MM.1S (cell line): ENCODE measurements at regions not wholly inside any gene's neighbourhood (a gene's known extent, or its start where the extent isn't known, plus 50 kb on each side); places are given as distances from the start of the nearest gene placed in this dataset.

ENCODE experiments used
- DNase-seq: peaks from one replicate; pipeline ENCODE4 v3.0.0-alpha.2; 2015
- H2AFZ ChIP-seq: fragments of 300-600 bp; sonication (generic); 2 replicates; pipeline ENCODE4 v1.6.0; 2016; ENCODE audit warnings: antibody characterized with exemption, low read length
- H3F3A ChIP-seq: fragments of 300-600 bp; sonication (generic); 2 replicates; pipeline ENCODE4 v1.6.1; 2016; ENCODE audit warnings: mild to moderate bottlenecking, antibody characterized with exemption, low read length, moderate library complexity, mixed read lengths; ENCODE audit not compliant: insufficient read depth
- H3K27ac ChIP-seq: fragments of 300-600 bp; sonication (generic); 2 replicates; pipeline ENCODE4 v1.5.1; 2016; ENCODE audit warnings: mild to moderate bottlenecking, low read length
- H3K27me3 ChIP-seq: fragments of 300-600 bp; sonication (generic); replicated peaks from 2 replicates; pipeline ENCODE4 v1.6.0; 2016; ENCODE audit warnings: low read length; ENCODE audit not compliant: insufficient read depth
- H3K36me3 ChIP-seq: fragments of 300-600 bp; sonication (generic); replicated peaks from 2 replicates; pipeline ENCODE4 v1.6.1; 2016; ENCODE audit warnings: mild to moderate bottlenecking, low read length, mixed read lengths; ENCODE audit not compliant: insufficient read depth
- H3K4me1 ChIP-seq: fragments of 300-600 bp; sonication (generic); 2 replicates; pipeline ENCODE4 v1.6.1; 2016; ENCODE audit warnings: low read length, mixed read lengths
- H3K4me2 ChIP-seq: fragments of 300-600 bp; sonication (generic); 2 replicates; pipeline ENCODE4 v1.6.0; 2016; ENCODE audit warnings: low read depth, low read length
- H3K4me3 ChIP-seq: fragments of 300-600 bp; sonication (generic); 2 replicates; pipeline ENCODE4 v1.5.1; 2016; ENCODE audit warnings: low read length, mixed read lengths
- H3K79me2 ChIP-seq: fragments of 300-600 bp; sonication (generic); 2 replicates; pipeline ENCODE4 v1.6.1; 2016; ENCODE audit warnings: mixed run types, low read length, mixed read lengths
- H3K9ac ChIP-seq: fragments of 300-600 bp; sonication (generic); 2 replicates; pipeline ENCODE4 v1.6.1; 2016; ENCODE audit warnings: low read length, mixed read lengths
- H3K9me2 ChIP-seq: fragments of 300-600 bp; sonication (generic); replicated peaks from 2 replicates; pipeline ENCODE4 v1.6.1; 2016; ENCODE audit warnings: mild to moderate bottlenecking, low read length, mixed read lengths; ENCODE audit not compliant: insufficient read depth
- H3K9me3 ChIP-seq: fragments of 300-600 bp; sonication (generic); replicated peaks from 2 replicates; pipeline ENCODE4 v1.6.1; 2016; ENCODE audit warnings: mild to moderate bottlenecking, low read length, mixed read lengths; ENCODE audit not compliant: insufficient read depth
- H4K20me1 ChIP-seq: fragments of 300-600 bp; sonication (generic); 2 replicates; pipeline ENCODE4 v1.6.1; 2016; ENCODE audit warnings: mild to moderate bottlenecking, low read length, moderate library complexity, mixed read lengths; ENCODE audit not compliant: insufficient read depth
- EZH2 ChIP-seq: fragments of 300-600 bp; sonication (generic); optimal IDR thresholded peaks from 2 replicates; pipeline ENCODE3; 2017; ENCODE audit warnings: low read depth, mild to moderate bottlenecking, antibody characterized with exemption, low read length, mixed read lengths
- EZH2phosphoT487 ChIP-seq: fragments of 300-600 bp; sonication (generic); IDR thresholded peaks from 2 replicates; pipeline ENCODE4 v1.6.1; 2018; ENCODE audit warnings: antibody characterized with exemption, low read length
- TF ChIP-seq, protein P1 (sequence below): fragments of 300-600 bp; sonication (generic); IDR thresholded peaks from 2 replicates; pipeline ENCODE4 v1.5.1; 2016; ENCODE audit warnings: antibody characterized with exemption, low read length, mixed read lengths

DNA sequence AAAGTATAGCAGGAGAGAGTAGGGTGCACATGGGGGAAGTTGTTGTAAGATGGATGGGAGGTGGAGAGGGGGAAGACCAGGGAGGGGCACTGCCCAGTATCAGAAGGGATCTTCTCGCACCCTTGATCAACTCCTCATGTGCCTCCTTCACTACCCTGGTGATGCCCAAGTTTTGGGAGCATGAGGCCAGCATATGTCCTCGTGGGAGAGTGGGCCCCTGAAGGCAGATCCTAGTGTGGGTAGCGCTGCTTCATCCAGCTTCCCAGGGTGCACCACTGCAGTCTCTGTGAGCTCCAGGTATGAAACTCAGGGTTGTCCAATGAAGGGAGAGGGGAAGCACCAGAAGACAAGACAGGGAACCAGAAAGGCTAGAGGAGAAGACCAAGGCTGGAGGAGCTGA, 82.2 kb upstream of the FOXP4 start:
- no peaks in the 10 kb centered on the region for H3K4me1 ChIP-seq
- H3K79me2 ChIP-seq, result no peaks in the 10 kb centered on the region
- no peaks in the 10 kb centered on the region for H3K9me3 ChIP-seq
- H3K36me3 ChIP-seq, result no peaks in the 10 kb centered on the region
- H2AFZ ChIP-seq, result no peak overlapping the region
- H3K4me2 ChIP-seq, result no peak overlapping the region
- no peaks in the 10 kb centered on the region for H3F3A ChIP-seq
- H3K9ac ChIP-seq, result no peak overlapping the region
- DNase-seq, result no peak
- peaks cover 63% of the 10 kb centered on the region for H3K27me3 ChIP-seq
- H3K9me2 ChIP-seq, result no peaks in the 10 kb centered on the region
- H3K4me3 ChIP-seq, result no peak overlapping the region
- H4K20me1 ChIP-seq, result no peaks in the 10 kb centered on the region
- no peak for TF ChIP-seq EZH2
- TF ChIP-seq, protein P1, sequence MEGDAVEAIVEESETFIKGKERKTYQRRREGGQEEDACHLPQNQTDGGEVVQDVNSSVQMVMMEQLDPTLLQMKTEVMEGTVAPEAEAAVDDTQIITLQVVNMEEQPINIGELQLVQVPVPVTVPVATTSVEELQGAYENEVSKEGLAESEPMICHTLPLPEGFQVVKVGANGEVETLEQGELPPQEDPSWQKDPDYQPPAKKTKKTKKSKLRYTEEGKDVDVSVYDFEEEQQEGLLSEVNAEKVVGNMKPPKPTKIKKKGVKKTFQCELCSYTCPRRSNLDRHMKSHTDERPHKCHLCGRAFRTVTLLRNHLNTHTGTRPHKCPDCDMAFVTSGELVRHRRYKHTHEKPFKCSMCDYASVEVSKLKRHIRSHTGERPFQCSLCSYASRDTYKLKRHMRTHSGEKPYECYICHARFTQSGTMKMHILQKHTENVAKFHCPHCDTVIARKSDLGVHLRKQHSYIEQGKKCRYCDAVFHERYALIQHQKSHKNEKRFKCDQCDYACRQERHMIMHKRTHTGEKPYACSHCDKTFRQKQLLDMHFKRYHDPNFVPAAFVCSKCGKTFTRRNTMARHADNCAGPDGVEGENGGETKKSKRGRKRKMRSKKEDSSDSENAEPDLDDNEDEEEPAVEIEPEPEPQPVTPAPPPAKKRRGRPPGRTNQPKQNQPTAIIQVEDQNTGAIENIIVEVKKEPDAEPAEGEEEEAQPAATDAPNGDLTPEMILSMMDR, result no peak
- TF ChIP-seq EZH2phosphoT487, result no peak
- H3K27ac ChIP-seq, result no peak overlapping the region

DNA sequence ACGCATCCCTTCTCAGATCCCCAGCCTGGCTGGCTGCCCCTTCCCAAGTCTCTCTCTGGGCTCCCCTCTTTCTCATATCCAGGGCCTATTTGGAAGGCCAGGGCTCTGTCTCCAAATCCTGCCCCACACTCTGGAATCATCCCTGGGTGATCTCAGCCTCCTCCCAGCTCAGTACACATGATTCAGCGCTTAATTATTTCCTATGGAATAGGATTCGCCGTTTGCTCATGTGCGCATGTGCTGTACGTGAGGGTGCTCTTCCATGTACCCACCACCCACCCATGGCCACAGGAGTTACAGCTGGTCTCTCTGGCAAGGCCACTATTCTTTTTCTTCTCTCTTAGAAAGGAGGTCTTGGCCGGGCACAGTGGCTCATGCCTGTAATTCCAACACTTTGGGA, 81.7 kb upstream of the FOXP4 start:
- Histone ChIP-seq H3F3A (no peaks in the 10 kb centered on the region), H3K27me3 (peaks cover 67% of the 10 kb centered on the region)

DNA sequence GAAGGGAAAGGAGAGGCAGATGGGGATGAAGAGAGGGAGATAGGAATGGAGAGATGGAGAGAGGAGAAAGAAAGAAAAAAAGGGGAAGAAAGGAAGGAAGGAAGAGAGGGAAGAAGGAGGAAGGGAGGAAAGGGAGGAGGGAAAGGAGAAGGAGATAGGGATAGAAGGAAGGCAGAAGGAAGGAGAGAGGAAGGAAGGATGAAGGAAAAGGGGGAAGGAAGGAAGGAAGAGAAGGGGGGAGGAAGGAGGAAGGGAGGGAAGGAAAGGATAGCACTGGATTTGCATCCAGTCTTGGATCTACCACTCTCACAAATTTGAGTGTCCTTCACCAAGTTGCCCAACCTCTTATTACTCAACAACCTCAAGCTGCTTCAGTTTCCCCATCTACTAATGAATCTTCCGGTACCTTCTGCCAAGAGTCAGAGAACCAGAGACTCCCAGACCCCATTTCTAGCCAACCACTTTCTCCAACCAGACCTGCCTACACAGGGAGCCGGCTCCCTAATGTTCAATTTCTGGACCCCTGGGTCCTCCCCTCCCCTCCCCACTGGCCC, 79.7 kb upstream of the FOXP4 start:
- H3K4me3 ChIP-seq, result no peak overlapping the region
- no peaks in the 10 kb centered on the region for H3K4me1 ChIP-seq
- H3K27ac ChIP-seq, result no peak overlapping the region
- no peaks in the 10 kb centered on the region for H3K36me3 ChIP-seq
- no peaks in the 10 kb centered on the region for H3K9me3 ChIP-seq
- no peaks in the 10 kb centered on the region for H3F3A ChIP-seq
- DNase-seq, result no peak
- H3K27me3 ChIP-seq, result peaks cover 87% of the 10 kb centered on the region
- H3K79me2 ChIP-seq, result no peaks in the 10 kb centered on the region
- H3K4me2 ChIP-seq, result no peak overlapping the region
- H3K9ac ChIP-seq, result no peak overlapping the region
- H2AFZ ChIP-seq, result no peak overlapping the region
- TF ChIP-seq EZH2phosphoT487 (no peak), EZH2 (no peak)
- H4K20me1 ChIP-seq, result no peaks in the 10 kb centered on the region
- no peaks in the 10 kb centered on the region for H3K9me2 ChIP-seq

More for the DNA sequence above, 81.7 kb upstream of the FOXP4 start:
- no peaks in the 10 kb centered on the region for H3K9me3 ChIP-seq
- no peaks in the 10 kb centered on the region for H3K4me1 ChIP-seq
- no peak overlapping the region for H3K4me3 ChIP-seq
- no peaks in the 10 kb centered on the region for H3K79me2 ChIP-seq
- no peaks in the 10 kb centered on the region for H4K20me1 ChIP-seq
- no peak overlapping the region for H3K9ac ChIP-seq
- no peak overlapping the region for H3K27ac ChIP-seq
- H3K9me2 ChIP-seq, result no peaks in the 10 kb centered on the region
- TF ChIP-seq EZH2 (no peak), EZH2phosphoT487 (no peak)
- TF ChIP-seq, protein P1, result no peak
- DNase-seq, result no peak
- H3K36me3 ChIP-seq, result no peaks in the 10 kb centered on the region
- no peak overlapping the region for H3K4me2 ChIP-seq
- H2AFZ ChIP-seq, result no peak overlapping the region

DNA sequence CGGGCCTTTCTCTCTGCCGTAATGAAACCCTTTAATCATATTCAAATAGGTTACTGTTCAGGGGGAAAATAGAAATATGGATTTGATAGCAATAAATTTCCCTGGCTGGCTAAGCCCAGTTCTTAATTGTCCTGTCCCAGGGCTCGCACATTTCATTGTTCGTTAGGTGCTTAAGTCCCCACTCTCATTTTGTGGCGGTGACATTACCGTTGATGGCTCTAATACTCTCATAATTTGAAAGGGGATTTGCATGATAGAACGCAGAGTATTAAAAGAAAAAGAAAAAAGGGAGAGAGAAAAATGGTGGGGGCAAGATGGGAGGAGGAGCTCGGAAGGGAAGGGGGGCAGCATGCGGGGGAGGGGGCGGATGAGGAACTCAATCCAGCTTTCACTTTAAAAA, 79.1 kb upstream of the FOXP4 start:
- Histone ChIP-seq H3K9me3 (no peaks in the 10 kb centered on the region), H3K36me3 (no peaks in the 10 kb centered on the region), H3K27me3 (peaks cover 87% of the 10 kb centered on the region), H3K9ac (no peak overlapping the region), H4K20me1 (no peaks in the 10 kb centered on the region), H3K4me3 (no peak overlapping the region), H3K79me2 (no peaks in the 10 kb centered on the region), H2AFZ (no peak overlapping the region), H3K4me1 (no peaks in the 10 kb centered on the region), H3K9me2 (no peaks in the 10 kb centered on the region), H3K4me2 (no peak overlapping the region), H3K27ac (no peak overlapping the region), H3F3A (no peaks in the 10 kb centered on the region)
- no peak for DNase-seq
- TF ChIP-seq EZH2phosphoT487, result no peak
- TF ChIP-seq, protein P1, result no peak
- no peak for TF ChIP-seq EZH2
